AG10803 (cell line): ENCODE measurements at regions not wholly inside any gene's neighbourhood (a gene's known extent, or its start where the extent isn't known, plus 50 kb on each side); places are given as distances from the start of the nearest gene placed in this dataset.

ENCODE experiments used
- DNase-seq: peaks from one replicate; pipeline ENCODE4 v3.0.0; 2010; ENCODE audit warnings: low read depth
- H3K4me3 ChIP-seq: 2 replicates; pipeline ENCODE4 v1.5.1; 2011; ENCODE audit warnings: mild to moderate bottlenecking, low read length, control low read depth
- TF ChIP-seq, protein P1 (sequence below): conservative IDR thresholded peaks from 2 replicates; pipeline ENCODE4 v1.5.1; 2011; ENCODE audit warnings: mild to moderate bottlenecking, low read length, control low read depth, inconsistent platforms

DNA sequence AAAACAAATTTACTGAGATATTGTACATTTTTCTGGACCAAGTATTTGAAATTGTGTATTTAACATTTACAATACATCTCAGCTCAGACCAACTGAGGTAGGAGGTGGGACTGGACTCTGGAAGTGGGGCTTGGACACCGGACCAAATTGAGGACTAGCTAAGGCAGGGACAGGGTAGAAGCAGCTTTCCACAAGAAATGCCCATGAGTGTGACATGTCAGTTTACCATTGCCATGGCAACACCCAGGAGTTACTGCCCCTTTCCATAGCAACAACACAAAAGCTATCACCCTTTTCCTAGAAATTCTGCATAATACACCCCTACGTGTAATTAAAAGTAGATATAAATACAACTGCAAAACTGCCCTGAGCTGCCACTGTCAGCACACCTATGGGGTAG lies 191.5 kb upstream of the ASIC2 start:
- DNase-seq = no peak
- no peak overlapping the region for H3K4me3 ChIP-seq

DNA sequence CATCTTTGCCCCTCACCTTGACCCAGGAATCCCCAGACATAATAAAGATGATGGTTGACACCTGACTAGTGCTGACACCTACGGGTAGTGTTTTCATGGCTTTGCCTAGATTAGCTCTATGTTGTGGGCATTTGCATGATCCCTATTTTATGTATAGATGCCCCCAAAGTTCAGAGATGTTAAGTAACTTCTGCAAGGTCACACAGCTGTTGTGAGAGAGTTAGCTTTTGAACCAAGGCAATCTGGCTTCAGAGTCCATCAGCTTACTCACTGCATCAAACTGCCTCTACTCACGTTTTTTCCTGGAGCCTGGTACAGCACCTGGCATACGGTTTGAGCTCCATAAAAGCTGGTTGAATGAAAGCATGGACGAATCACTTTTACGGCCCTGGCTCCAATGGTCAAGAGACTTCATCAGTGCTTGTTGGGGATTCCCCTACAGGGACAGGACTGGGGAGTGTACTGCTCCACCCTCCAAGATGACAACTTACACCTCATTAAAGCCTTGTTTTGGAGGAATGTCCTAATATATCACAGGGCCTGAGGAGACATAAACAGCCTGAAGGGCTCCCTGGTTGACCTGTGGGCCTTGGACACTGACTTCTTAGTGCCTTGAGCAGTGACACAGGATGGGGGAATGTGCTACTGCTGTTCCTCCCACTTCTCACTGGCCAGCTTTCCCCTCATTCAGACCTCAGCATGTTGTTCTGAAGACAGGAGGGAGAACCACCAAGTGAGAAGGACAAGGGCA lies 193.2 kb upstream of the ASIC2 start:
- no peak for DNase-seq
- H3K4me3 ChIP-seq = no peak overlapping the region
- TF ChIP-seq, protein P1, sequence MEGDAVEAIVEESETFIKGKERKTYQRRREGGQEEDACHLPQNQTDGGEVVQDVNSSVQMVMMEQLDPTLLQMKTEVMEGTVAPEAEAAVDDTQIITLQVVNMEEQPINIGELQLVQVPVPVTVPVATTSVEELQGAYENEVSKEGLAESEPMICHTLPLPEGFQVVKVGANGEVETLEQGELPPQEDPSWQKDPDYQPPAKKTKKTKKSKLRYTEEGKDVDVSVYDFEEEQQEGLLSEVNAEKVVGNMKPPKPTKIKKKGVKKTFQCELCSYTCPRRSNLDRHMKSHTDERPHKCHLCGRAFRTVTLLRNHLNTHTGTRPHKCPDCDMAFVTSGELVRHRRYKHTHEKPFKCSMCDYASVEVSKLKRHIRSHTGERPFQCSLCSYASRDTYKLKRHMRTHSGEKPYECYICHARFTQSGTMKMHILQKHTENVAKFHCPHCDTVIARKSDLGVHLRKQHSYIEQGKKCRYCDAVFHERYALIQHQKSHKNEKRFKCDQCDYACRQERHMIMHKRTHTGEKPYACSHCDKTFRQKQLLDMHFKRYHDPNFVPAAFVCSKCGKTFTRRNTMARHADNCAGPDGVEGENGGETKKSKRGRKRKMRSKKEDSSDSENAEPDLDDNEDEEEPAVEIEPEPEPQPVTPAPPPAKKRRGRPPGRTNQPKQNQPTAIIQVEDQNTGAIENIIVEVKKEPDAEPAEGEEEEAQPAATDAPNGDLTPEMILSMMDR = no peak

More for the DNA sequence above, 191.5 kb upstream of the ASIC2 start:
- TF ChIP-seq, protein P1 = no peak

DNA sequence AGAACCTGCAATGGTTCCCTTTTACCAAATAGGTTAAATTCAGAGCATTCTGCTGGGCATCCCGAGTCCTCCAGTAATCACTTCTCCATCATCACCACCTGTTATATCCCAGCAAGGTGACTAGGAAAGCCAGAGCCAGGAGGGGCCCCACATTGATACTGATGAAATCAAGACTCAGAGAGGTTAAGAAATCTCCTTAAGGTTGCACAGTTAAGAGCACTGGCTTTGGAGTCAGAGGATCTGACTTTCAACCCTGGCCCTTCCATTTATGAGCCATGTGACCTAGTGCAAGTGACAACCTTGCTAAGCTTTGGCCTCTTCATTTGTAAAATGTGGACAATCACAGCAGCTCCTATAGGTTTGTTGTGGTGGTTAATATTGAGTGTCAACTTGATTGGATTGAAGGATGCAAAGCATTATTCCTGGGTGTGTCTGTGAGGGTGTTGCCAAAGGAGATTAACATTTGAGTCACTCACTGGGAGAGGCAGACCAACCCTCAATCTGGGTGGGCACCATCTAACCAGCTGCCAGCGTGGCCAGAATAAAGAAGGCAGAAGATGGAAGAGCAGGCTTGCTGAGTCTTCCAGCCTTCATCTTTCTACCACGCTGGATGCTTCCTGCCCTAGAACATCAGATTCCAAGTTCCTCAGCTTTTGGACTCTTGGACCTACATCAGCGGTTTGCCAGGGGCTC lies 194.2 kb upstream of the ASIC2 start:
- H3K4me3 ChIP-seq = no peak overlapping the region
- TF ChIP-seq, protein P1 = no peak
- no peak for DNase-seq

DNA sequence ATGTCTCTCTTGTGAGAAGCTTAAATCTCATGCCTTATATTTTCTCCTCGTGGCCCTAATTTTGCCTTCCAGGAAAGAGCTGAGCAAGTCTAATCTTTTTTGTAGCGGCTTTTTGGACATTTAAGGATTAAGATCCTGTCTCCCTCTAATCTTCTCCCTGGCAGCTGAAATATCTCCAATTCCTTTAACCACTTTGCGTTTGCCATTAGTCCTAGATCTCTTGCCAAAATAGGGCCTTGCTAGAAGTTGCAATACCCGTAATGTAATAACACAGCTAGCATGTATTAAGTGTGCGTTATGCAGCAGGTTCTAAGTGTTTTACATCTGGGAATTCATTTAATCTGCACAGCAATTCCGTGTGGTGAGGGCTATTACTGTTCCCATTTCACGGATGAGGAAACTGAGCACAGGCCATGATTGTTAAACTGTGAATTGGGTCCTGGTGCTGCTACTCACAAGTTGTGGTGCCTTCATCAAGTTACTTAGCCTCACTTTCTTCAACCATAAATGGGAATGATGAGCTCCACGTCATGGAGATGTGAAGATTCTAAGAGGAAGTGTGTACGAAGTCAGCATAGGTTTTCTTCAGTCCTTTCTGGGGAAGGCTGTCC lies 198.9 kb upstream of the ASIC2 start:
- DNase-seq = no peak
- no peak overlapping the region for H3K4me3 ChIP-seq
- TF ChIP-seq, protein P1 = no peak

DNA sequence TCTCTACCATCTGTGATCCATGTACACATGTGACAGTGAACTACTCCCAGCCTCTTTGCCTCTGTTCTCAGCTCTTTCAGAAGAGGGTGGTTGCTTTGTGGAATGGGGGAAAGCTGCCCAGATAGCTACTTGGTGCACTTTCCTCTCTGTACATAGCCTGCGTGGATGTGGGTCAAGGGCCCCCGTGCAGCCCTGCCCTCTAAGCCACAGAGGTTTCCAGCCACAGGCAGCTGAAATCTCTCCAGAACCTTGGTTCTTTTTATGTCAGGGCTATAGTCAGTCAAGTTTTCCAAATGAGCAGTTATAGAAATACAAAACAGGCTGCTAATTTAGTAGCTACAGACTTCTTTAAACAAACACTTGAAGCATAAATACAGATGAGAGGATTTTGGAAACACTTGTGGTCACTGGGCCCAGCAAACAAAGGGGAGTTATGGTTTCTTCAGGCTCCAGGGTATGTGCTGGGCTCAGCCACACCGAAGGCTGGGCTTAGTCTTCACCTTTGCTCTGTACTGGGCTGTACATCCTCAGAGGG lies 199.7 kb upstream of the ASIC2 start:
- no peak overlapping the region for H3K4me3 ChIP-seq
- DNase-seq = no peak
- TF ChIP-seq, protein P1 = no peak

DNA sequence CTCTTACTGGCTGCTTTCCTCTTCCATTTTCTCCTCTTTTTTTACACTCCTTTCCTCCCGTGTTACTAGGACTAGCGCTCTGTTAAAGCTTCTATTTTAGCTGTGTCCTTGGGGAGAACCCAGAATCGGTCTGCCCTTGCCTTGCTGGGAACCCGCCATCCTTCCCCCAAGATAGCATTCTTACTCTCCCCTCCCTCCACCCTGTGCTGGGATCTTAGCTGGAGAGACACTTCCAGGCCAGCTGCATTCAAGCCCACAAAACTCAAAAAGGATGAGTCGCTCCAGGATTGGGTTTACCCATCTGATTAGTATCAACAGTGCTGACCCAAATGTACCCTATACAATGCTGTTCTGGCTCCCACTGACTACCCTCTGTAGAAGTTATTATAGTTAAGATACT lies 200.5 kb upstream of the ASIC2 start:
- DNase-seq = no peak
- H3K4me3 ChIP-seq = no peak overlapping the region
- TF ChIP-seq, protein P1 = no peak
